ENCODE measurements at regions not wholly inside any gene's neighbourhood (a gene's known extent, or its start where the extent isn't known, plus 50 kb on each side); places are given as distances from the start of the nearest gene placed in this dataset.
A peak's percentile ranks its signal among the peaks of the same experiment; 100 is the strongest.

- CTCF ChIA-PET, result no interaction called here
- TF ChIP-seq EZH2phosphoT487 (IDR thresholded peaks at IDR 0.05; ENCODE audit: borderline replicate concordance, low read length), result no peak
- TF ChIP-seq CTCF (conservative IDR thresholded peaks at IDR 0.05; ENCODE audit: low read depth, low read length), result peak; percentile 44; the same call in 1 of the 2 replicates
- no peak for TF ChIP-seq EZH2 (IDR thresholded peaks at IDR 0.05; ENCODE audit: low read length, unreplicated experiment)
- Histone ChIP-seq H3K36me3 (ENCODE audit: low read depth, low read length) (no peaks in the 10 kb centered on the region), H3K4me2 (ENCODE audit: low read length) (no peak overlapping the region), H3K4me1 (ENCODE audit: insufficient read depth, low read length) (peaks cover 8% of the 10 kb centered on the region), H3K27ac (ENCODE audit: low read length) (no peak overlapping the region), H4K20me1 (ENCODE audit: low read length) (no peaks in the 10 kb centered on the region), H3K4me3 (ENCODE audit: low read length) (no peak overlapping the region), H3K9ac (ENCODE audit: low read length) (no peak overlapping the region), H3K79me2 (ENCODE audit: low read length) (no peaks in the 10 kb centered on the region), H2AFZ (ENCODE audit: low read length) (no peak overlapping the region), H3K27me3 (ENCODE audit: low read length) (no peaks in the 10 kb centered on the region), H3K9me2 (replicated peaks; ENCODE audit: low read length) (no peaks in the 10 kb centered on the region), H3F3A (ENCODE audit: low read length, unreplicated experiment) (no peaks in the 10 kb centered on the region), H3K9me3 (ENCODE audit: low read length) (no peaks in the 10 kb centered on the region)
- BruUV-seq (replicated peaks), result no TSS peak
- intact Hi-C loops (cut with micrococcal nuclease), result no loop called here
- DNase-seq, result peak; percentile 17
- POLR2A ChIA-PET (ENCODE audit: unreplicated experiment), result no interaction called here
- peak; percentile 45; the same call in 1 of the 2 replicates for ATAC-seq
Observed at GRCh38 chr2:184363213-184363612, 235.1 kb upstream of the ZNF804A start.

- TF ChIP-seq EZH2 (IDR thresholded peaks at IDR 0.05; ENCODE audit: low read length, unreplicated experiment) (no peak), EZH2phosphoT487 (IDR thresholded peaks at IDR 0.05; ENCODE audit: borderline replicate concordance, low read length) (no peak), CTCF (conservative IDR thresholded peaks at IDR 0.05; ENCODE audit: low read depth, low read length) (no peak)
- no peak overlapping the region for H3K4me2 ChIP-seq (ENCODE audit: low read length)
- intact Hi-C loops (cut with micrococcal nuclease), result no loop called here
- H3K79me2 ChIP-seq (ENCODE audit: low read length), result no peaks in the 10 kb centered on the region
- ATAC-seq (peak; percentile 89), DNase-seq (peak; percentile 54)
- no peaks in the 10 kb centered on the region for H3K9me3 ChIP-seq (ENCODE audit: low read length)
- ChIA-PET POLR2A (ENCODE audit: unreplicated experiment) (no interaction called here), CTCF (no interaction called here)
- H4K20me1 ChIP-seq (ENCODE audit: low read length), result no peaks in the 10 kb centered on the region
- peak overlapping the region; percentile 76 for H3K27ac ChIP-seq (ENCODE audit: low read length)
- 0 out of 2 replicates have a peak overlapping the region, but pooled peaks have one; percentile 47 for H3K9ac ChIP-seq (ENCODE audit: low read length)
- no peak overlapping the region for H2AFZ ChIP-seq (ENCODE audit: low read length)
- peaks cover 8% of the 10 kb centered on the region for H3K4me1 ChIP-seq (ENCODE audit: insufficient read depth, low read length)
- no TSS peak for BruUV-seq (replicated peaks)
- H3F3A ChIP-seq (ENCODE audit: low read length, unreplicated experiment), result no peaks in the 10 kb centered on the region
- no peaks in the 10 kb centered on the region for H3K9me2 ChIP-seq (replicated peaks; ENCODE audit: low read length)
- no peaks in the 10 kb centered on the region for H3K27me3 ChIP-seq (ENCODE audit: low read length)
- no peak overlapping the region for H3K4me3 ChIP-seq (ENCODE audit: low read length)
- no peaks in the 10 kb centered on the region for H3K36me3 ChIP-seq (ENCODE audit: low read depth, low read length)
Observed at GRCh38 chr2:184367211-184367610, 231.1 kb upstream of the ZNF804A start.

- Histone ChIP-seq H3F3A (ENCODE audit: low read length, unreplicated experiment) (no peaks in the 10 kb centered on the region), H3K9ac (ENCODE audit: low read length) (no peak overlapping the region), H3K79me2 (ENCODE audit: low read length) (no peaks in the 10 kb centered on the region), H3K4me1 (ENCODE audit: insufficient read depth, low read length) (peaks cover 8% of the 10 kb centered on the region), H3K9me2 (replicated peaks; ENCODE audit: low read length) (no peaks in the 10 kb centered on the region), H3K27me3 (ENCODE audit: low read length) (no peaks in the 10 kb centered on the region), H2AFZ (ENCODE audit: low read length) (no peak overlapping the region), H3K9me3 (ENCODE audit: low read length) (no peaks in the 10 kb centered on the region), H3K36me3 (ENCODE audit: low read depth, low read length) (no peaks in the 10 kb centered on the region), H3K27ac (ENCODE audit: low read length) (no peak overlapping the region), H3K4me2 (ENCODE audit: low read length) (no peak overlapping the region), H4K20me1 (ENCODE audit: low read length) (no peaks in the 10 kb centered on the region), H3K4me3 (ENCODE audit: low read length) (no peak overlapping the region)
- DNase-seq (no peak), ATAC-seq (no peak)
- intact Hi-C loops (cut with micrococcal nuclease), result no loop called here
- ChIA-PET CTCF (no interaction called here), POLR2A (ENCODE audit: unreplicated experiment) (no interaction called here)
- BruUV-seq (replicated peaks), result no TSS peak
- TF ChIP-seq CTCF (conservative IDR thresholded peaks at IDR 0.05; ENCODE audit: low read depth, low read length), result no peak
Observed at GRCh38 chr2:184369307-184369706, 229.0 kb upstream of the ZNF804A start.
